Mammary epithelial cell (primary cell): ENCODE measurements at regions not wholly inside any gene's neighbourhood (a gene's known extent, or its start where the extent isn't known, plus 50 kb on each side); places are given as distances from the start of the nearest gene placed in this dataset.

ENCODE experiments used
- EZH2 ChIP-seq: IDR thresholded peaks from 2 replicates; pipeline ENCODE4 v1.6.1; 2012; ENCODE audit warnings: low read length, inconsistent platforms, borderline replicate concordance
- TF ChIP-seq, protein P1 (sequence below), 2 donors: IDR thresholded peaks in 1 of 2; conservative IDR thresholded peaks in 1 of 2; 2 replicates each; pipeline ENCODE4 v1.5.1; 2011 to 2012; ENCODE audit warnings: inconsistent platforms in 2 of 2, low read length in 2 of 2, mild to moderate bottlenecking in 2 of 2, control low read depth in 1 of 2, low read depth in 1 of 2; ENCODE audit not compliant: insufficient read depth in 1 of 2; ENCODE audit errors: extremely low read depth in 1 of 2

DNA sequence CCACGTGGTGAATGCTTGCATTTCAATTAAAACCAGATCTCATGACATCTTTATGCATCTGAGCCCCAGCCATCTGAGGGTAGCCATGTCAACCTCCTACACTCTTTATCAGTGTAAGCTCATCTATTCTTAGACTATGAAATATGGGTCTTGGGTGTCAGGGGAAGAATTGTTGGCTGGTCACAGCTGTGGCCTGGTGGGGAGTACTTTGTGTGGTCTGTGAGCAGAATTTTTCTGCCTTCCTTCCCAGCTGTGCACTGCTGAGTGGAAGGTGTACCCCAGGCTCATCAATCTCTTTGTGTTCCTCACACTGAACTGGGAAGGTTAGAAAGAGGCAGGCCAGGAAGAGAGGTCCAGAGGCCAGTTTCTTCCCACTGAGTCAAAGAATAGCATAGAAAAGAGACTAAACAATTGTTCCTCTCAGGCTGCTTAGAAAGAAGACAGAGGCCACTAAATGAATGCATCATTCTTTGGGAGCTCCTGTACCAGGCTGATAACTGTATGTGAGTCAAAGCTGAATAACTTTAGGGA is 202.7 kb upstream of the RGMB start:
- TF ChIP-seq, protein P1, sequence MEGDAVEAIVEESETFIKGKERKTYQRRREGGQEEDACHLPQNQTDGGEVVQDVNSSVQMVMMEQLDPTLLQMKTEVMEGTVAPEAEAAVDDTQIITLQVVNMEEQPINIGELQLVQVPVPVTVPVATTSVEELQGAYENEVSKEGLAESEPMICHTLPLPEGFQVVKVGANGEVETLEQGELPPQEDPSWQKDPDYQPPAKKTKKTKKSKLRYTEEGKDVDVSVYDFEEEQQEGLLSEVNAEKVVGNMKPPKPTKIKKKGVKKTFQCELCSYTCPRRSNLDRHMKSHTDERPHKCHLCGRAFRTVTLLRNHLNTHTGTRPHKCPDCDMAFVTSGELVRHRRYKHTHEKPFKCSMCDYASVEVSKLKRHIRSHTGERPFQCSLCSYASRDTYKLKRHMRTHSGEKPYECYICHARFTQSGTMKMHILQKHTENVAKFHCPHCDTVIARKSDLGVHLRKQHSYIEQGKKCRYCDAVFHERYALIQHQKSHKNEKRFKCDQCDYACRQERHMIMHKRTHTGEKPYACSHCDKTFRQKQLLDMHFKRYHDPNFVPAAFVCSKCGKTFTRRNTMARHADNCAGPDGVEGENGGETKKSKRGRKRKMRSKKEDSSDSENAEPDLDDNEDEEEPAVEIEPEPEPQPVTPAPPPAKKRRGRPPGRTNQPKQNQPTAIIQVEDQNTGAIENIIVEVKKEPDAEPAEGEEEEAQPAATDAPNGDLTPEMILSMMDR (conservative IDR thresholded peaks at IDR 0.05 in 1 of 2, IDR thresholded peaks at IDR 0.05 in 1 of 2; ENCODE audit: extremely low read depth in 1 of 2, insufficient read depth in 1 of 2, low read depth in 1 of 2, low read length in 2 of 2): no peak
- no peak for TF ChIP-seq EZH2
